GM19023 (cell line): ENCODE measurements at regions not wholly inside any gene's neighbourhood (a gene's known extent, or its start where the extent isn't known, plus 50 kb on each side); places are given as distances from the start of the nearest gene placed in this dataset.

Experiments
- ATAC-seq: cut with Tn5 transposase; IDR thresholded peaks from one replicate; pipeline ENCODE4 v1.9.1; 2021; ENCODE audit warnings: mild to moderate bottlenecking, moderate library complexity; ENCODE audit not compliant: unreplicated experiment

DNA sequence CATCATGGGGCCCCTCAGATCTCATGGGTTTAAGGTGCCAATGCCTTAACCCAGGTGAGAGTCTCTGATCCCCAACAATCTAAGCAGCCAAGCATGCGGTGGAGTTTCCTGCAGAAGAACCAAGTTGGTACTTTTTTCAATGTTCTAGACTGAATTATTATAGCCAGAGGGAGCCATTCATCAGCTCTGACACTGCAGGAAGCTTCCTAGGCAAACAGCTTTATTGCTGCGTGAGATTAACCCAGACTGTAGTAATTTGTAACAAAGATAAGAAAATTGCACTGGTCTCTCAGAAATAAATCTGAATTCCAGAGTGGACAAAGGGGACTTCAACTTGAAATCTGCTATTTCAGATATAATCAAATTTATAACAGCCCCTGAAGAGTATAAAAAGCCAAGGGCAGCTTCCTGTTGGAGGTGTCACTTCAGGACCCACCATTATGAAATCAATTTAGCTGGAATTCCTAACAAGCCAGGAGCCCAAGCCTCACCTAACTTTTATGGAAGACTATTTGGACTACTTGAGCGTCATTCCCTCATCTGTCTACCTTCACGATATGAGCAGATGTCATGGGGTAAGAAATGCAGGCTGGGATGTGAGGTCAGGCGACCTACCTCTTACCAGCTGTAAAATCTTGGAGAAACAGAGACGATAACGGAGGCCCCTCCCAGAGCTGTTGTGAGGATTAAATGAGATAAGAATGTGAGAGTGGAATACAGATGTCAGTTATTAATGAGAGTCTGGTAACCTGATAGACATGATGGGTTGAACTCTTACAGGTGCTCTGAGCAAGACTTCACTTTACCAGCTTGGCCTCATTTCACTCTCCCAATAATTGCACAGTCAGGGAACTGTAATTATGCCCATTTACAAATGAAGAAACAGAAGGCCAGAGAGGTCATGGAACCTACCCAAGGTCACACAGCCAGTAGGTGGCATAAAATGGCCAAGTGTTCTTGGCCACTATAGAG, 135.1 kb downstream of the RRAGC start:
- ATAC-seq: no peak

DNA sequence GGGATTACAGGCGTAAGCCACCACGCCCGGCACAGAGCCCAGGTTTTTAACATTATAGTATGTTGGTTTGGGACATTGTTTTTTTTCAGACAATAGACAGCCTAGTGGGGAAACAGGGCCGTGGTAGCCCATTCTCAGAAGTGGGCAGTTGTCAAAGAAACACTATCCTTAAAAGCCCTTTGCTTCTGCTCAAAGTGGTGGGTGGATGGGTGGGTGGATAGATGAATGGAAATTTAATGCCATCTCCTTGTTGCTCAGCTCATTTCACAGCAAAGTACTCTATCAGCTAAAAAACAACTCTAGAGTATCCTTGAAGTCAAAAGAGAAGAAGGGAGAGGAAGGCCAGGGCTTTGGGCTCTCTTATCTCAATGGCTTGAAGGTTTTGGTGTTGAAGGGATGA, 137.8 kb downstream of the RRAGC start:
- no peak for ATAC-seq

DNA sequence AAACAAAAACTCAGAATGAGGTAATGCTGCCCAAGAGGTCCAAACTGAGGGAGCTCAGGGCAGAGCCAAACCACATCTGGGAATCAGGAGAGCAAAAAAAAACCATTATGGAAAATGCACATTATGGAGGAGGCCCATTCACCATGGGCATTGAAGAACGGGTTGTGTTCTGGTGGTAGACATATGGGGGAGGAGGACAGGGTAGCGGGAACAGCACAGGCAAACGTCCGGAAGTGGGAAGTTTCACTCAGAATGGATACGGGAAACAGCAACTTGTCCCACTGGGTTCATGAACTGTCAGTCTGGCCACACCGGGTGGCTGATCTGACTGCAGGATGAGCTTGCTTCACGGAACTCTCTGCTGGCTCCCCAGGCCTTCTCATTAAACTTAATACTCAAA, 139.7 kb downstream of the RRAGC start:
- ATAC-seq: no peak

DNA sequence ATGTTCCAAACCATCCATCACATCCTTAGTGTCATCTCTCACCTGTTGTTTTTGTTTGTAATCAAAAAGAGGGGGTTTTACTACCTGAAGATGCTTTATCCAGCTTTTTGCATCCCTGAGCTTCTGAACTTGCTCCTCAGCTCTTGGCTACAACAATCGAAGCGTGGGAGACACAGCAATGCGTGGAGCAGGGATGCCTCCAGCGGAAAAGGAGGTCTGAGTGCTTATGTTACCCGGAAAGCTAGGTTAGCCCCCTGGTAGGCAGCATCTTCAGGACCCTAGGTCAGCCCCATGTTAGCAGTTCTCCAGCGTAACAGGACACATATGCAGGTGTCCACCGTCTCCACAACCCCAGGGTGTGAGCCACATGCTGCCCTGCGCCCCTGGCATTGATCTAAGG, 141.5 kb downstream of the RRAGC start:
- no peak for ATAC-seq

DNA sequence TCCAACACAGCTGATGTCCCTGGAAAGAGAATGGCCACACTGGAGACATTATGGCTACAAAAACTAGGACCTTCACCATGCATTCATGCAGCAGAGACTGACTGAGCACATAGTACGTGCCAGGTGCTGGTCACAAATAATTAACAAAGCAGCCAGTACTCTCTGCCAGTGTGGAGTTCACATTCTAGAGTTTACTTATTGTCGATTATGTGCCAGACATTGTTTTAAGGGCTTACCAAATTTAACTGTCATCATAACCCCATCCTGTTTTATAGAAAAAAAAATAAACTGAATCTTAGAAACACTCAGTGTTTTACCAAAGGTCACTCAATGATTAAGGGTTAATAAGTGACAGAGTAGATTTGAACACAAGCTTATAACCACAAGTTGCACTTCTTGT, 143.3 kb downstream of the RRAGC start:
- ATAC-seq: no peak

DNA sequence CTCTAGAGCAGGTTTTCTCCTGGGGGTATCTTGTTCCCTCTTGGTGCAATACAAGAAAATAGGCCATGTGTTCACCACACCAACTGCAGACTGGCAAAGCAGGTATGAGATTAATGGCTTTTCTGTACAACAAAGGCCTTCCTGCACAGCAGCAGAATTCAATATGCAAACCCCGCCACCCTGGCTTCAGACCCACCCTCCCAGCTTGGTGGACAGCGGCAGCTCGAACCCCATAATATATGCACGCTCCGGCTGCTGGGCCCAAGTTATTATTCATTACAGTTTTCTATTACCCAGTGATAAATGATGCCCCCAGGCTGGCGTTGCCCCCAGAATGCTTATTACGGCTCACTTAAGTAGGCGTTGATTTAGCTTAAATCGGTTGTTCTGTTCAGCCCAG, 144.2 kb downstream of the RRAGC start:
- ATAC-seq: no peak

DNA sequence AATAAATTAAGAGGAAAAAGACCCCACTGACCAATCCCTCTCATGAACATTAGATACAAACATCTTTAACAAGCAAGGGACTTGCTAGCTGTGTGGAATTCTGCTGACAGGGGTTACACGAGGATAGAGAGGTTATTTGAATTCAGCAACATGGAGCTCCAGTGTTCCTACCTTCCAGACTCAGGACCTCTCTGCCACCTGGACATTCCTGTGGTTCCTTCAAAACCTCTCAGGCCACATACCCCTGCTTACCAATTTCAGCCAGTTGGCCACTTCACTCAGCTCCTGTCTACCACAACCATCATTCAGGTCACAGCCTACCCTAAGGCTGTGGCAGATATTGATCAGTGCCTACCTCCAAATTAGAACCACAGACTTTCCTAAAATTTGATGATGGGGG, 147.5 kb downstream of the RRAGC start:
- no peak for ATAC-seq

DNA sequence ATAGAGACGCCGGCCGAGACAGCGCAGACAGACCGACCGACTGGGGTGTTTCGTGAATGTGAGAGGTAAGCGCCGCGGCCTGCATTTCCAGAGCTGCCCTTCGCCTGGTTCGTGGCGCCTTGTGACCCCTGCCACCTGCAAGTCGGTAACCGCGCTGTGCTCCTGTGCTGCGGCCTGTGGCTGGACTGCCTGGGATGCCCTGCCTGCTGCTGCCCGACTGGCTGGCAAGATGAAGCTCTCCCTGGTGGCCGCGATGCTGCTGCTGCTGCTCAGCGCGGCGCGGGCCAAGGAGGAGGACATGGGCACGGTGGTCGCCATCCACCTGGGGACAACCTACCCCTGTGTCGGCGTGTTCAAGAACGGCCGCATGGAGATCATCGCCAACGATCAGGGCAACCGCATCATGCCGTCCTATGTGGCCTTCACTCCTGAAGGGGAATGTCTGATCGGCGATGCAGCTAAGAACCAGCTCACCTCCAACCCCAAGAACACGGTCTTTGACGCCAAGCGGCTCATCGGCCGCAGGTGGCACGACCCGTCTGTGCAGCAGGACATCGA, 150.8 kb downstream of the RRAGC start:
- ATAC-seq: no peak

DNA sequence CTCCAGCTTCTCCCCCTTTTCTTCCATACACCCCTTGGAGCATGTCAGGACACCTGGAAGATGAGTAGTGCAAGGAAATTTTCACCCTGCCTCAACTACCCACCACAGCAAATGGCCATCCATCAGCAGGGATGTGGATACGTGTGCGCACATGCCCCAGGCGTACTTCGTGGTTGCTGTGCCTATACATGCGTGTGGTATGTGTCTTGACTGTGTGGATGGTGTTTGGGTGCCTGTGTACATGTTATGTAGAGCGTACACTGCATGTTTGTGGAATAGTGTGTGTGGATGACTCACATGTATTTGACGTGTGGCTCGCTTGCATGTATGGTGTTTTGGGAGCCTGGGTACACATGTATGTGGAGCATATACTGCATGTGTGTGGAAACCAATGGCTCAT, 158.5 kb downstream of the RRAGC start:
- ATAC-seq: no peak

DNA sequence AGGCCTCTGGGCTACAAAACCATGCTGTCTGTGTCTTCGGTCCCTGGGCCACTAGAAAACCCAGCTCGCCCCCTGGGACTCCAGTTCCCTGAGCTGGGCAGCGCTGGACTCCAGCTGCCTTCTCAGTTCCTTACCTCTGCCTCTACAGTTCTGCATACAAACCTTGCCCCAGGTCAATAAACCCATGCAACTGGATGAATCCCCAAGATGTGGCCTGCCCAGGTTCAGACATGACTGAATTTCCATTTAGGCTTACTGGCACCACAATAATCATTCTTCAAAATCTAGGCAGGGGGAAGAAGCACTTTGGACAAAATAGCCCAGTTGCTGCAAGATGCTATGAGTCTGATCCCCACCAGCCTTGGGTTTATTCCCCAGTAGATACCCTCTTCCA, 159.5 kb downstream of the RRAGC start:
- ATAC-seq: no peak

DNA sequence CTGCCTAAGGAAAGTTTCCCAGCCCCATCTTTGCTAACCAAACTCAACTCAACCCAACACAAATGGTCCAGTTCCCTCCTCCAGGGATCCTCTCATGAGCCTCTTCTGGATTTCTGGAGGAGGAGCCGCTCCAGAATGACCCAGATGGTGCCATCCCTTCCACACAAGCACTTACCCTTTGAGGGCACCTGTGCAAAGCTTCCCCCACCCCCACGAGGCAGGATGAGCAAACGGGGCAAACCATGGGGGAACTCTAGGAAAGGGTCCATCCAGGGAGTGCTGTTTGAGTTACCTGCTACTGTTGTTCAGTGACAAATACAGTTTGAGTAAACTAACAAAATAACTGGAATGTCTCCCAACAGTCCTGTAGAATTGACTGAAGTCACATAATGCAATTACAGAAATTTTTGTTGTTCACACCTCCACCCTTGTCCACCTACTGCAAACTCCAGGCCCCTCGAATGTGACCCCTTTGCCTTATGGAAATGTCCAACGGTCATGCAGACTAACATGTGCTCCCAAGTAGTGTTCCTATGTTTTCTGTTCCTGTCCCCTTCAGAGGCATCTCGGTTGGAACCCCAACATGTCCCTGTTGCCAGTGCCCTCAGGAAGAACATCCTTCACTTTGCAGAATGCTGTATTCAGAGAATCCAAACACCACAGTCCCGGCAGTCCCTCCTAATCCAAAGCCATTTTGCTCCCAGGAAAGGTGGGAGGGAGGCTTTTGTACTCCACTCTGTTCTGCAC, 160.1 kb downstream of the RRAGC start:
- ATAC-seq: no peak

DNA sequence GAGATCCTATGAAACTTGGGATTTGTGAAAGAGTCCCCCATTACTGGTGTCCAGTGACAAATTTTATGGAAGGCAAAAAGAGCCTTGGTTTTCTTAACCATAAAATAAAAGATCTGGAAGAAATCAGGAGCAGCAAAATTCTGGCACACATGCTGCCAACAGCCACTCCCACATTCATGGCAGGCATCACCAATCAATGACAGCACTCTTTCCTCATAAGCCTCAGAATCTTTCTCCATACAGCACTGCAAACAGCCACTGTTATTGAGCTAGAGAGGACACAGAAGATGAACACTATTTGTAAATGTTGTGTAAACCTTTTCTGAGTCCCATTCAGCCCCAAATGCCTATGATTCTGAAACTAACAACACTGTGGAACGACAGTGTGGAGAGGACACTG, 162.2 kb downstream of the RRAGC start:
- ATAC-seq: no peak

DNA sequence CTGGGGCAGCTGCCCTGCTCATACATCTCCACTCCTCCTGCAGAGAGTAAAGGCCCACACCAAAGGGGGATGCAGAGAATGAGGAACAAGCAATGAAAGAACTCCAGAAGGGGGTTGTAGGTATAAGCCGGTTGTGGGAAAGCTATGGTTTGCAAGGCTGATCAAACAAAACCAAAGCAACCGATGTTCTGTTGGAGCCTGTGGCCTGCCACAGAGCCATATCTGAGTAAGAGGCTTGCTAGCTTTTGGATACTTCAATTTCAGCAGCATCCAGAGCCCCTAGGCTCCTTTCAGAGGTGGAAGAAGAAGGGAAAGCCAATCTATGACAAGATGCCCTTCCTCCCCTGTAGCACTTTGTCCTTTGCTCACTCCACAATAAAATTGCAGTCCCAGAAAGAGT, 163.2 kb downstream of the RRAGC start:
- ATAC-seq: no peak

DNA sequence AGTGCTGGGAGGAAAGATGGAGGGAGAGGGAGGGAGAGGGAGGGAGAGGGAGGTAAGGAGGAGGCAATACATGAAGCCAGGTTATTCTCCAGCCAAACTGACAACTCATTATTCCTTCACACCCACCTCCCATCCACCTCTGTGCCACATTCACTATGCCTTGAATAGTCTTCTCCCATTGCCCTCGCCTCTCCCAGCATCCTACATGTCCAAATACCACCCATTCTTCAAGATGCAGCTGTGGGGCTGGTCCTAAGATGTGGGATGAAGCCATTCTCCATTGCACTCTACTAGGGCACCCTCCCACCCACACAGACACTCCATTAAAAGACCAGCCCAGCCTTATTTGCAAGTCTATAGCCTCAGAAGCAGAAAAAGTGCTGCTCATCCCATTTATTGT, 165.8 kb downstream of the RRAGC start:
- ATAC-seq: no peak

DNA sequence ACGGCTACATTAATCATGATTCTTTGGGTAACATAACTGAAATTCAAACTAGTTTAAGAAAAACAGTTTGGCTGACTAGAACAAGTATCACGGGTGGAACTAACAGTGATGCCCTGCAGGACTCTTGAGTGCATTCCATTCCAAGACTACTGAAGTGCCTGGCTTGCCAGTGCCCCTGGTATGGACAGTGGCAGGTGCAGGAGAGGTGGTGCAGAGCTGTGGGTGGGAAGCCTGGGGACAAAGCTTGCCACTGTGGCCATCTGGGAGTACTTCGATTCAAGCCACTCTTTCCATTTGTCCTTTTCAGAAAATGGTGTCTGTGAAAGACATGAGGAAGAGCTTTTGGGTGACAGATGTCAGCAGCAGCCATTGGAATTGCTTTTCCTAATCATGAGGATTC, 166.5 kb downstream of the RRAGC start:
- no peak for ATAC-seq

DNA sequence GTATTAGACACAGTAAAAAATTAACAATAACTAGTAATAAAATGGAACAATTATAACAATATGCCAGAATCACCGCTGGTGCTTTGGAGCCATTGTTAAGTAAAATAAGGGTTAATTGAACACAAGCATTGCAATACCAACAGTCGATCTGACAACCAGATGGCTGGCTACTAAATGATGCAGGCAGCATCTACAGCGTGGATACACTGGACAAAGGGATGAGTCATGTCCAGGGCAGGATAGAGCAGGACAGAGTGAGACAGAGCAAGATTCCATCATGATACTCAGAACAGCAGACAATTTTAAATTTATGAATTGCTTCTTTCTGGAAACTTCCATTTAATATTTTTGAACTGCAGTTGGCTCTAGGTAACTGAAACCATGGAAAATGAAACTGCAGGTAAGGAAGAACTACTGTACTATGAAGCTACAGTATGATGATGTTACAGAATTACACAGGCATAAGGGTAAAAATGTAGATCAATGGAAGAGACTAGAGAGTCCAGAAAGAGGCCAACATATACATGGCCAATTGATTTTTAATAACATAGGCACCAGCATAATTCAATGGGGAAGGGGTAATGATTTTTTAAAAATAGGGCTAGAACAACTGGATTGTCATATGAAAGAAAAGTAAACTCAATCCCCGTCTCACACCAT, 168.7 kb downstream of the RRAGC start:
- ATAC-seq: no peak

DNA sequence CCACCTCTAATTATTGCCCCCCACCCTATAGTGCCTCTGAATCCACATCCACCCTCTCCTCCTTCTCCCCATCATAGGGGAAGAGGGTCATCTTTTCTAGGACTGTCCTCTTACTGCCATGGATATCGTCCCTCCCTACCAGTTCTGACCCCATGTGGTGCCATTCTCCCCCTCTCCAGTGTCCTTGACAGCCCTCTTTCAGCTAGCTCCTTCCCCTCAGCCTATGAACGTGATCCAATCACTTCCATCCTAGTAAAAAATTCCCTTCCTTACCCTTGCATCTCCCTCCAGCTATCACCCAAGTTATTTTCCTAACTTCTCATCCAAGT, 172.7 kb downstream of the RRAGC start:
- no peak for ATAC-seq

DNA sequence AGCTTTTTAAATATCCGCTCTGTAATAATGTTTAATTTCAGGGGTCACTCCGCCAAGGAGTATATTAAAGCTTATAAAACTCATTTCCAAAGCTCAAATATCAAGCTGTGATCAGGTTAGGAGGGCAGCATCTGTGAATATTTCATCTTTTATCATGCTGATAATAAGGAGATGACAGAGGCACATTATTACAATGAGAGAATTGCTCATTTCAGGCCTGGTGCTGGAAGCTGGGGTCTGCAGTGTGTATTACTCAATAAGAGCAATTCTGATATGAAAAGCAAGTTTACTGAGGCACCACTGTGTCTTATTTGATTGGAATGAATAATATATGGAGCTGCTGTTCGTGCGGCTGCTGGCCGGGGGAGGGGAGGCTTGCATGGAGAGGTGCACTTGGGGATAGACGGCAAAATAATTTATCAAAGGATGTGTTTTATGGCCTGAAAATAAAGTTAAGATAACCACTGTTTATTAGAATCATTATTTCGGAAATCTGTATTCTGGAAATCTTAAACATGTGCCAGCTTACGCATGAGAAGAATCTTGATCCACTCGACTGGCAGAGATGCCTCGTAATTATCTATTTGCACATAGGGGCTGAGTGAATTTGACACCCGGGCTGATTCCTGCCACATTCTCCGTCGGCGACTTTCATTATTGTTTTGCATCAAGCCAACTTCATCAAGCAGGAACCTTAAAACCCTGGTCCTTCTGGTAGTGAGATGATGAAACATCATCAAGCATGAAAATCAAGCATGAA, 173.2 kb downstream of the RRAGC start:
- ATAC-seq: no peak

DNA sequence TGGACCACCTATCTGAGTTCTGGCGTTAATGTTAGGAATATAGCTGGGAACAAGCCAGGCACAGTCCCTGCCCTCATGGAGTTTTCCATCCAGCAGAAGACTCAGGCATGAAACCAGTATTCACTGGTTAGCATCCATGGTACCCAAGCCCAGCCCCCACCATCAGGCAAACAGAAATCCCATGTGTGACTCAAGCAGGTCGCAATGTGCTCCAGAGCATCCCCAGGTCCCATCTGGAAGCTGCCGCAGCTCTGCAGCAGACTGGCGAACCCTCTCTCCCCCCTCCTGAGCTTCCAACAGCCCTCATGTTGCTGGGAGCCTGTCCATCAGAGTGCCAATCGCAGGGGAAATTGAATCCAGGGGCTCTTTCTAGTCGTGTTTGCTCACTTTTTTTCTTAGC, 174.2 kb downstream of the RRAGC start:
- no peak for ATAC-seq

DNA sequence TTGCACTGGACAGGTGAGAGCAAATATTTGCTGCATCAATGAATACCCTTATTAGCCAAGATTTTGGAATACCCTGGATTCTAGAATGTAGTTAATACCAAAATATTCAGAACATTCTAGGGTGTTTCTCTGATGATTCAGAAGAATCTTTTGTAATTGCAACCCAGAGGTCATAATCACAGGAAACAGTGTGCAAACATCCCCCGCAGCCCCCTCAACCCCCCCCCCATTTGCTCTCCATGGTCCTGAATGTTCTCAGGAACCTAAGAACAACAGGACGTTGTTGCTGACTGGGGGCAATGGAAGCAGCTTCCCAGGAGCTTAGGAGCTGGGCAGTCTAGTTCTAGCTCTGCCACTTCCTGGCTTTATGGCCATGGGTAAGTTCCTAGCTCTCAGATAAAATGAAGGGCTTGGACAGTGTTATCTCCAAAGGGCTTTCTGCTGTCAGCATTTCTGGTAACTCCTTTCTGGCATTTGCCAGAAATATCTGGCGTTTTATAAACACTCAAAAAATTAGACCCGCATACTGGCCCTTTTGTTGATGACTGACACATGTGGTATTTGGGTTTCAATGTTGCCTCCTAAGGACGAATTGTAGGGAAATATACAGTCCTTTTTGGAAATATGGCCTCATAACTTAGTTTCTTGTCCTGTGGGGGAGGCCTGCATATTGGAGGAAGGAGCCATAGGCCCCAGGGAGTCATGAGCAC, 178.6 kb downstream of the RRAGC start:
- no peak for ATAC-seq
